Lower lobe of right lung (tissue), 2 donors: ENCODE measurements at regions not wholly inside any gene's neighbourhood (a gene's known extent, or its start where the extent isn't known, plus 50 kb on each side); places are given as distances from the start of the nearest gene placed in this dataset.

Source experiments
- ATAC-seq, 2 donors: fragments of 200-7000 bp; cut with Tn5 transposase; one replicate each; pipeline ENCODE4 v1.9.1; 2020 to 2022; ENCODE audit warnings: mild to moderate bottlenecking in 2 of 2, moderate library complexity in 2 of 2
- DNase-seq: peaks from one replicate; pipeline ENCODE4 v3.0.0-alpha.2; 2020
- H3K27ac ChIP-seq: fragments of 200-600 bp; one replicate; pipeline ENCODE4 v1.8.0; 2022
- H3K27me3 ChIP-seq: fragments of 200-600 bp; one replicate; pipeline ENCODE4 v1.8.0; 2022; ENCODE audit warnings: low read depth
- H3K36me3 ChIP-seq: fragments of 200-600 bp; one replicate; pipeline ENCODE4 v1.8.0; 2022; ENCODE audit warnings: mild to moderate bottlenecking
- H3K4me1 ChIP-seq: fragments of 200-600 bp; one replicate; pipeline ENCODE4 v1.8.0; 2022
- H3K4me3 ChIP-seq: fragments of 200-600 bp; one replicate; pipeline ENCODE4 v1.8.0; 2022; ENCODE audit warnings: mild to moderate bottlenecking
- H3K9me3 ChIP-seq: fragments of 200-600 bp; one replicate; pipeline ENCODE4 v1.8.0; 2022
- CTCF ChIP-seq: fragments of 200-600 bp; IDR thresholded peaks from one replicate; pipeline ENCODE4 v1.8.0; 2022; ENCODE audit warnings: antibody characterized with exemption, mild to moderate bottlenecking
- intact Hi-C: fragments of 100-400 bp; cut with DNase I; formaldehyde crosslinking; loops from one replicate; pipeline ENCODE4 v1.11.0; 2022
- donor health status: DM: no; HTN: yes; CAD: no; lungs with severe emphysema.

GRCh38 chr1:30469426-30469825, 254.0 kb downstream of the MATN1 start:
- Histone ChIP-seq H3K27me3 (peaks cover 8% of the 10 kb centered on the region), H3K9me3 (no peaks in the 10 kb centered on the region), H3K36me3 (no peaks in the 10 kb centered on the region), H3K4me3 (no peak overlapping the region), H3K27ac (no peak overlapping the region), H3K4me1 (no peaks in the 10 kb centered on the region)
- intact Hi-C loops, result no loop called here
- TF ChIP-seq CTCF, result no peak
- ATAC-seq (no peak), DNase-seq (no peak)

- no peak overlapping the region for H3K4me3 ChIP-seq
- H3K9me3 ChIP-seq, result no peaks in the 10 kb centered on the region
- DNase-seq, result no peak
- no peak overlapping the region for H3K27ac ChIP-seq
- H3K4me1 ChIP-seq, result no peaks in the 10 kb centered on the region
- peaks cover 8% of the 10 kb centered on the region for H3K27me3 ChIP-seq
- intact Hi-C loops, result no loop called here
- no peaks in the 10 kb centered on the region for H3K36me3 ChIP-seq
- no peak for ATAC-seq
- TF ChIP-seq CTCF, result no peak
Observed at GRCh38 chr1:30467101-30467500, 256.3 kb downstream of the MATN1 start.

GRCh38 chr1:30466610-30467009, 256.8 kb downstream of the MATN1 start:
- Histone ChIP-seq H3K36me3 (no peaks in the 10 kb centered on the region), H3K4me1 (no peaks in the 10 kb centered on the region), H3K27me3 (peaks cover 8% of the 10 kb centered on the region), H3K27ac (no peak overlapping the region), H3K9me3 (no peaks in the 10 kb centered on the region), H3K4me3 (no peak overlapping the region)
- DNase-seq (no peak), ATAC-seq (no peak)
- no peak for TF ChIP-seq CTCF
- intact Hi-C loops, result no loop called here

GRCh38 chr1:30466026-30466425, 257.4 kb downstream of the MATN1 start:
- H3K27me3 ChIP-seq, result peaks cover 8% of the 10 kb centered on the region
- DNase-seq, result no peak
- H3K9me3 ChIP-seq, result no peaks in the 10 kb centered on the region
- no peak overlapping the region for H3K4me3 ChIP-seq
- no peak for ATAC-seq
- no peak for TF ChIP-seq CTCF
- intact Hi-C loops, result no loop called here
- H3K4me1 ChIP-seq, result no peaks in the 10 kb centered on the region
- H3K27ac ChIP-seq, result no peak overlapping the region
- H3K36me3 ChIP-seq, result no peaks in the 10 kb centered on the region

GRCh38 chr1:30465096-30465495, 258.3 kb downstream of the MATN1 start:
- H3K27me3 ChIP-seq, result peaks cover 8% of the 10 kb centered on the region
- H3K9me3 ChIP-seq, result no peaks in the 10 kb centered on the region
- no peak overlapping the region for H3K4me3 ChIP-seq
- no peaks in the 10 kb centered on the region for H3K4me1 ChIP-seq
- H3K36me3 ChIP-seq, result no peaks in the 10 kb centered on the region
- DNase-seq (no peak), ATAC-seq (no peak)
- no peak for TF ChIP-seq CTCF
- intact Hi-C loops, result no loop called here
- H3K27ac ChIP-seq, result no peak overlapping the region

- DNase-seq, result no peak
- intact Hi-C loops, result no loop called here
- ATAC-seq, result no peak
- Histone ChIP-seq H3K27me3 (peaks cover 8% of the 10 kb centered on the region), H3K4me3 (no peak overlapping the region), H3K36me3 (no peaks in the 10 kb centered on the region), H3K9me3 (no peaks in the 10 kb centered on the region), H3K4me1 (no peaks in the 10 kb centered on the region), H3K27ac (no peak overlapping the region)
- TF ChIP-seq CTCF, result no peak
Observed at GRCh38 chr1:30464187-30464617, 259.2 kb downstream of the MATN1 start.
